PFSK-1 (cell line): ENCODE measurements at regions not wholly inside any gene's neighbourhood (a gene's known extent, or its start where the extent isn't known, plus 50 kb on each side); places are given as distances from the start of the nearest gene placed in this dataset.

Experiments used
- POLR2AphosphoS5 ChIP-seq: IDR thresholded peaks from 2 replicates; pipeline ENCODE4 v1.6.1; 2012; ENCODE audit warnings: low read depth, mild to moderate bottlenecking, control low read depth, low read length, moderate library complexity
- TAF1 ChIP-seq: IDR thresholded peaks from 2 replicates; pipeline ENCODE4 v1.6.1; 2012; ENCODE audit warnings: low read length, control low read depth, borderline replicate concordance; ENCODE audit not compliant: insufficient read depth

- TF ChIP-seq TAF1: no peak
- no peak for TF ChIP-seq POLR2AphosphoS5
Measured at GRCh38 chr9:108528231-108528630, 327.6 kb downstream of the ACTL7B start.
